ENCODE measurements at regions not wholly inside any gene's neighbourhood (a gene's known extent, or its start where the extent isn't known, plus 50 kb on each side); places are given as distances from the start of the nearest gene placed in this dataset.

- DNase-seq: no peak
These were observed 89.0 kb upstream of the PTPRR start for GRCh38 chr12:71009430-71010142.

GRCh38 chr12:71008616-71009015, 88.1 kb upstream of the PTPRR start:
- no peak for DNase-seq

GRCh38 chr12:71007781-71008404, 87.4 kb upstream of the PTPRR start:
- no peak for DNase-seq

GRCh38 chr12:71007020-71007419, 86.5 kb upstream of the PTPRR start:
- DNase-seq: no peak

GRCh38 chr12:71005166-71005565, 84.6 kb upstream of the PTPRR start:
- DNase-seq: no peak

GRCh38 chr12:71004578-71004977, 84.0 kb upstream of the PTPRR start:
- DNase-seq: no peak

- no peak for DNase-seq
These were observed 80.2 kb upstream of the PTPRR start for GRCh38 chr12:71000748-71001147.

- no peak for DNase-seq
These were observed 79.7 kb upstream of the PTPRR start for GRCh38 chr12:71000255-71000654.

GRCh38 chr12:70994217-70994788, 73.8 kb upstream of the PTPRR start:
- DNase-seq: no peak

- DNase-seq: no peak
These were observed 68.7 kb upstream of the PTPRR start for GRCh38 chr12:70989232-70989631.

GRCh38 chr12:70985850-70986249, 65.3 kb upstream of the PTPRR start:
- DNase-seq: no peak

- DNase-seq: no peak
These were observed 63.2 kb upstream of the PTPRR start for GRCh38 chr12:70983692-70984091.

GRCh38 chr12:70982991-70983390, 62.5 kb upstream of the PTPRR start:
- no peak for DNase-seq

GRCh38 chr12:70982286-70982685, 61.7 kb upstream of the PTPRR start:
- peak in 1 of 3 donors; percentile 2 for DNase-seq

GRCh38 chr12:70971001-70971794, 50.7 kb upstream of the PTPRR start:
- no peak for DNase-seq
